Stomach (tissue), 4 donors: ENCODE measurements at regions not wholly inside any gene's neighbourhood (a gene's known extent, or its start where the extent isn't known, plus 50 kb on each side); places are given as distances from the start of the nearest gene placed in this dataset.

Experiments
- EP300 ChIP-seq: sonication (generic); formaldehyde crosslinking; IDR thresholded peaks from one replicate; pipeline ENCODE4 v1.6.1; 2017; ENCODE audit warnings: antibody characterized with exemption
- POLR2A ChIP-seq, 4 donors: fragments of 450-650 bp; IDR thresholded peaks; one replicate each; pipeline ENCODE4 v1.6.1; 2016; ENCODE audit warnings: antibody characterized with exemption in 4 of 4, control low read depth in 2 of 4, mild to moderate bottlenecking in 1 of 4, moderate library complexity in 1 of 4
- POLR2AphosphoS5 ChIP-seq, 3 donors: sonication (generic); formaldehyde crosslinking; IDR thresholded peaks; one replicate each; pipeline ENCODE4 v1.6.1; 2016; ENCODE audit warnings: antibody characterized with exemption in 3 of 3
- TF ChIP-seq, protein P1 (sequence below), 7 experiments: fragments of 450-650 bp in 4 of 7; fragments of 200-600 bp in 3 of 7; sonication (generic) in 3 of 7; IDR thresholded peaks; one replicate each; pipeline ENCODE4 v1.5.1; 2016 to 2019; ENCODE audit warnings: antibody characterized with exemption in 7 of 7, control low read depth in 2 of 7, mild to moderate bottlenecking in 1 of 7

DNA sequence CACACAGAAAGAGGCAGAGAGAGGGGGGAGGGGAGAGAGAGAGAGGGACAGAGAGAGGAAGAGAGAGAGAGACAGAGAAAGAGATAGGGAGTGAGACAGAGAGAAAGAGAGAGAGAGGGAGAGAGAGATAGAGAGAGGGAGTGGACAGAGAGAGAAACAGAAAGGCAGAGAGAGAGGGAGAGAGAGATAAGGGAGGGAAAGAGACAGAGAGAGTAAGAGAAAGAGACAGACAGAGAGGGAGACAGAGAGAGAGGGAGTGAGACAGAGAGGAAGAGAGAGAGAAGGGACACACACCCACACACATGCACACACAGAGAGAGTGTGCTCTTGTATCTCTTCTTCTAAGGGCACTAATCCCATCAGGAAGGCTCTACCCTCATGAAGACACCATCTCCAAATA, 103.2 kb upstream of the ESRRB start:
- TF ChIP-seq POLR2A (IDR thresholded peaks at IDR 0.05) (no peak), POLR2AphosphoS5 (IDR thresholded peaks at IDR 0.05) (no peak), EP300 (no peak)
- TF ChIP-seq, protein P1, sequence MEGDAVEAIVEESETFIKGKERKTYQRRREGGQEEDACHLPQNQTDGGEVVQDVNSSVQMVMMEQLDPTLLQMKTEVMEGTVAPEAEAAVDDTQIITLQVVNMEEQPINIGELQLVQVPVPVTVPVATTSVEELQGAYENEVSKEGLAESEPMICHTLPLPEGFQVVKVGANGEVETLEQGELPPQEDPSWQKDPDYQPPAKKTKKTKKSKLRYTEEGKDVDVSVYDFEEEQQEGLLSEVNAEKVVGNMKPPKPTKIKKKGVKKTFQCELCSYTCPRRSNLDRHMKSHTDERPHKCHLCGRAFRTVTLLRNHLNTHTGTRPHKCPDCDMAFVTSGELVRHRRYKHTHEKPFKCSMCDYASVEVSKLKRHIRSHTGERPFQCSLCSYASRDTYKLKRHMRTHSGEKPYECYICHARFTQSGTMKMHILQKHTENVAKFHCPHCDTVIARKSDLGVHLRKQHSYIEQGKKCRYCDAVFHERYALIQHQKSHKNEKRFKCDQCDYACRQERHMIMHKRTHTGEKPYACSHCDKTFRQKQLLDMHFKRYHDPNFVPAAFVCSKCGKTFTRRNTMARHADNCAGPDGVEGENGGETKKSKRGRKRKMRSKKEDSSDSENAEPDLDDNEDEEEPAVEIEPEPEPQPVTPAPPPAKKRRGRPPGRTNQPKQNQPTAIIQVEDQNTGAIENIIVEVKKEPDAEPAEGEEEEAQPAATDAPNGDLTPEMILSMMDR (IDR thresholded peaks at IDR 0.05): no peak
